BLaER1 treated with 17β-estradiol and CSF1 and Interleukin-3, amounts not matched to agents 10 nM and 100 nM (cell line): ENCODE measurements at regions not wholly inside any gene's neighbourhood (a gene's known extent, or its start where the extent isn't known, plus 50 kb on each side); places are given as distances from the start of the nearest gene placed in this dataset.
A peak's percentile ranks its signal among the peaks of the same experiment; 100 is the strongest.

ENCODE experiments used
- H3K27ac ChIP-seq, 11 experiments: shearing (Covaris generic); formaldehyde crosslinking; 2 replicates each; pipeline ENCODE4 v1.8.1; 2022
- H3K27me3 ChIP-seq, 11 experiments: shearing (Covaris generic); formaldehyde crosslinking; 2 replicates each; pipeline ENCODE4 v1.8.1; 2022
- H3K36me3 ChIP-seq, 11 experiments: shearing (Covaris generic); formaldehyde crosslinking; 2 replicates each; pipeline ENCODE4 v1.8.1; 2022
- H3K4me1 ChIP-seq, 10 experiments: shearing (Covaris generic); formaldehyde crosslinking; 2 replicates each; pipeline ENCODE4 v1.8.1; 2022
- H3K4me2 ChIP-seq, 11 experiments: shearing (Covaris generic); formaldehyde crosslinking; 2 replicates each; pipeline ENCODE4 v1.8.1; 2022
- H3K4me3 ChIP-seq, 10 experiments: shearing (Covaris generic); formaldehyde crosslinking; 2 replicates each; pipeline ENCODE4 v1.8.1; 2022
- H3K9ac ChIP-seq, 11 experiments: shearing (Covaris generic); formaldehyde crosslinking; 2 replicates each; pipeline ENCODE4 v1.8.1; 2022
- H3K9me3 ChIP-seq, 11 experiments: shearing (Covaris generic); formaldehyde crosslinking; replicated peaks in 1 of 11; 2 replicates each; pipeline ENCODE4 v1.8.1; 2022
- H4K20me1 ChIP-seq, 11 experiments: shearing (Covaris generic); formaldehyde crosslinking; 2 replicates each; pipeline ENCODE4 v1.8.1; 2022
- Cebpa-rat ChIP-seq, 11 experiments: shearing (Covaris generic); IDR thresholded peaks; 2 replicates each; pipeline ENCODE4 v1.8.1; 2022

DNA sequence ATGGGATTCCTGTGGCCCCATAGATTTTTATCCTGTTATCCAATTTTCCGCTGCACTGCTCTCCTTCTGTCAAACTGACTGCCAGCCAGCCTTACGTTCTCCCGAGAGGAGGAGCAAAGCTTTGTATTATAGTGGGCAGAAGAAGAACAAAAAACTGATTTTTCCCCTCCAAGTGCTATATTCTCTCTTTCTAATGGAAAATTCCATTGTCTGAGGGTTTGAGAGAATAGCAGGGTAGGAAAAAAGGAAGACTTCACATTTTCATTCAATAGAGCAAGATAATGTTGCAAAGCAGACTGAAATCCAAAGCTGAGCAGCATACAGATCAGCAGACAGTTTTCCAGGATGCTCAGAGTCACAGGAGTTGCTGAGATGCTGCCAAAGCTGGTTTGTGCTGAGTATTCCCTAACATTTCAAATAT lies 238.0 kb downstream of the UBE2E3 start:
- Histone ChIP-seq H3K27me3 (no peaks in the 10 kb centered on the region), H3K4me1 (peaks cover 0 to 7% (median 4%) of the 10 kb centered on the region in 10 experiments; a peak in 7 of 20 replicates), H3K9ac (no peak overlapping the region), H3K4me2 (no peak overlapping the region), H3K36me3 (no peaks in the 10 kb centered on the region), H4K20me1 (no peaks in the 10 kb centered on the region), H3K4me3 (no peak overlapping the region), H3K27ac (no peak overlapping the region), H3K9me3 (peaks cover 0 to 7% (median 0%) of the 10 kb centered on the region in 11 experiments; a peak in 2 of 22 replicates)
- no peak for TF ChIP-seq Cebpa-rat (IDR thresholded peaks at IDR 0.05)

GRCh38 chr2:181223234-181223633 lies 234.0 kb upstream of the ITGA4 start:
- Histone ChIP-seq H3K9ac (no peak overlapping the region), H3K27me3 (no peaks in the 10 kb centered on the region), H3K4me1 (peaks cover 0 to 10% (median 4%) of the 10 kb centered on the region in 10 experiments; a peak in 7 of 20 replicates), H3K9me3 (peaks cover 0 to 7% (median 0%) of the 10 kb centered on the region in 11 experiments; a peak in 2 of 22 replicates), H4K20me1 (no peaks in the 10 kb centered on the region), H3K36me3 (no peaks in the 10 kb centered on the region), H3K27ac (no peak overlapping the region), H3K4me2 (peak overlapping the region in 4 of 11 experiments; percentile 2 to 41 (median 9); a peak in 6 of 22 replicates), H3K4me3 (no peak overlapping the region)
- no peak for TF ChIP-seq Cebpa-rat (IDR thresholded peaks at IDR 0.05)

- no peak for TF ChIP-seq Cebpa-rat (IDR thresholded peaks at IDR 0.05)
- Histone ChIP-seq H4K20me1 (no peaks in the 10 kb centered on the region), H3K4me3 (no peak overlapping the region), H3K9ac (no peak overlapping the region), H3K4me2 (no peak overlapping the region), H3K9me3 (peaks cover 0 to 7% (median 0%) of the 10 kb centered on the region in 11 experiments; a peak in 2 of 22 replicates), H3K36me3 (no peaks in the 10 kb centered on the region), H3K27me3 (no peaks in the 10 kb centered on the region), H3K27ac (no peak overlapping the region), H3K4me1 (peaks cover 0 to 10% (median 4%) of the 10 kb centered on the region in 10 experiments; a peak in 7 of 20 replicates)
These were observed 232.3 kb upstream of the ITGA4 start for GRCh38 chr2:181224866-181225265.

DNA sequence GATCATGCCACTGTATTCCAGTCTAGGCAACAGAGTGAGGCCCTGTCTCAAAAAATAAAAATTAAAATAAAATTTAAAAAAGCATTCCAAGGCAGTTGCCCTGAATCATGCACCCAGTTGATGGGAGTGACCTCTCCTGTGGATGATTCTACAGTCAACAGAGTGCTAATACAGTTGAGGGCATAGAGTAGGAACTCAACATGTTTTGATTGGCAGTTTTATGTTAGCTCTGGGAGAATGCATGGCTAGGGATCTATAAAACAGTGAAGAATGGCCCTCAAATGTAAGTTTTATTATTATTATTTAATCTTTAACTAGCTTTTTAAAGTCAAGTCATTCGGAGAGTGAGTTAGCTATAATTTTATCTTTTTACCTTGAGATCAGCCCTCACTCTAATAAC lies 228.5 kb upstream of the ITGA4 start:
- TF ChIP-seq Cebpa-rat (IDR thresholded peaks at IDR 0.05) = no peak

GRCh38 chr2:181231151-181231550 lies 226.0 kb upstream of the ITGA4 start:
- no peak overlapping the region for H3K4me3 ChIP-seq
- H3K9ac ChIP-seq = no peak overlapping the region

More for the DNA sequence above, 228.5 kb upstream of the ITGA4 start:
- Histone ChIP-seq H3K4me2 (no peak overlapping the region), H3K36me3 (no peaks in the 10 kb centered on the region), H3K4me1 (0 out of 20 replicates have a peak, but pooled peaks cover 0 to 1% (median 0%) of the 10 kb centered on the region in 10 experiments), H3K27ac (no peak overlapping the region), H3K4me3 (no peak overlapping the region), H3K9ac (no peak overlapping the region), H4K20me1 (no peaks in the 10 kb centered on the region), H3K27me3 (no peaks in the 10 kb centered on the region), H3K9me3 (no peaks in the 10 kb centered on the region; a peak in 1 of 22 replicates)

DNA sequence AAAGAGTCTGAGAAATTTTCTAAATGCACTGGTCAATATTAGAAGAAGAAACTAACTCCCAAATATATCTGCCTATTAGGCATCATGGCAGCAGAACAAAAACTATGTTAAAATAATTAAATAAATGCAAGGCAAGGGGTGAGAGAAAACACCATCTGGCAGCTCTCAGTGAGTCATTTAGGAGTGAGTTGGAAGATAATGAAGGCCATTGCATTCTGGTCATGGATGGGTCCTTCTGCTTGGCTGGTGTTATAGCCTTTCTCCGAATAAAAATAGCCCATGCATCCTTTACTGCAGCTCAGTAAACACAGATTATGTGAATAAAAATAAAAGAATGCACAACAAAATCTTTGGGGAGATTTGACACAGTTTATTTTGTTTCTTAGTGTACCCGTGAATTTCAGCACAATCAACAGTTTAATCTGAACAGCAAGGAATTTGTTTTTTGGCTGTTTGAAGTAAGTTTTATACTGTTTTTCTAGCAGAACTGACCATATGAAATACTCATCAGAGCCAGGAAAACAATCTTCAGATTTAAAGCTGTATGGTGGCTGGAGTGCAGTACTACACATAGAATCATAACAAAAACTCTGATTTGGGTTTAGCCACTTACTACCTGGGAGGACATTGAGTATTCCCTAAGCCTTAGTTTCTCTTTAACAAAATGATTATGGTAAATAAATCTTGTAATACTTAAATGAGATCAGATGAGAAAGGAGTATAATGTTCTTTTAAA lies 225.1 kb upstream of the ITGA4 start:
- no peak for TF ChIP-seq Cebpa-rat (IDR thresholded peaks at IDR 0.05)
- H3K27ac ChIP-seq = no peak overlapping the region
- no peak overlapping the region for H3K9ac ChIP-seq
- H4K20me1 ChIP-seq = no peaks in the 10 kb centered on the region
- H3K4me3 ChIP-seq = no peak overlapping the region
- H3K9me3 ChIP-seq = no peaks in the 10 kb centered on the region; a peak in 1 of 22 replicates
- H3K4me2 ChIP-seq = no peak overlapping the region
- no peaks in the 10 kb centered on the region for H3K36me3 ChIP-seq
- H3K4me1 ChIP-seq = peaks cover 0 to 10% (median 0%) of the 10 kb centered on the region in 10 experiments; a peak in 3 of 20 replicates
- H3K27me3 ChIP-seq = no peaks in the 10 kb centered on the region

More at GRCh38 chr2:181231151-181231550, 226.0 kb upstream of the ITGA4 start:
- Histone ChIP-seq H3K27ac (no peak overlapping the region), H3K36me3 (no peaks in the 10 kb centered on the region), H3K4me1 (peaks cover 0 to 7% (median 0%) of the 10 kb centered on the region in 10 experiments; a peak in 3 of 20 replicates), H3K4me2 (no peak overlapping the region), H3K27me3 (no peaks in the 10 kb centered on the region), H3K9me3 (no peaks in the 10 kb centered on the region; a peak in 1 of 22 replicates), H4K20me1 (no peaks in the 10 kb centered on the region)
- TF ChIP-seq Cebpa-rat (IDR thresholded peaks at IDR 0.05) = no peak

DNA sequence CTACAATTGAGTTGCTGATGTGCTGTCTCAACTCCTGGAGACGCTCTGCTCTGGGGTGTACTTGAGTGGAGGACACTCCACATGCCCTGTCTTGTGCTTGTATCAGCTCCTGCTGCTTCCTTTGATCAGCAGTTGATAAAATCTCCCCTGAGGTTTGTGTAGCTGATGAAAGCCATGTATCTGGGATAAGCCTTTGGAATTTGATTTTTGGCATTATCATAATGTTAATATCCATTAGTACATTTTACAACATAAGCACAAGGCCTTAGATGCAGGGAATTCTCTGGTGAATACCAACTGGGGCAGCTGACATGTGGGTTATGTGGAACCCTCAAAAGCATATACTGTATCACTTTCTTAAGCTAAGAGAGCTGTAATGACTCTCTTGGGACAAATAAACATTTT lies 222.7 kb upstream of the ITGA4 start:
- Histone ChIP-seq H3K4me3 (no peak overlapping the region), H3K27ac (no peak overlapping the region)
- TF ChIP-seq Cebpa-rat (IDR thresholded peaks at IDR 0.05) = no peak

GRCh38 chr2:181235011-181235410 lies 222.2 kb upstream of the ITGA4 start:
- no peaks in the 10 kb centered on the region; a peak in 2 of 22 replicates for H3K9me3 ChIP-seq
- no peak overlapping the region for H3K9ac ChIP-seq
- peaks cover 0 to 18% (median 0%) of the 10 kb centered on the region in 10 experiments; a peak in 5 of 20 replicates for H3K4me1 ChIP-seq
- no peak overlapping the region for H3K27ac ChIP-seq
- no peaks in the 10 kb centered on the region for H3K36me3 ChIP-seq
- no peak for TF ChIP-seq Cebpa-rat (IDR thresholded peaks at IDR 0.05)
- no peak overlapping the region for H3K4me3 ChIP-seq
- H3K4me2 ChIP-seq = no peak overlapping the region
- no peaks in the 10 kb centered on the region for H4K20me1 ChIP-seq
- no peaks in the 10 kb centered on the region for H3K27me3 ChIP-seq

More for the DNA sequence above, 222.7 kb upstream of the ITGA4 start:
- Histone ChIP-seq H3K36me3 (no peaks in the 10 kb centered on the region), H4K20me1 (no peaks in the 10 kb centered on the region), H3K4me2 (no peak overlapping the region), H3K9ac (no peak overlapping the region), H3K4me1 (peaks cover 0 to 16% (median 0%) of the 10 kb centered on the region in 10 experiments; a peak in 5 of 20 replicates), H3K9me3 (no peaks in the 10 kb centered on the region; a peak in 2 of 22 replicates), H3K27me3 (no peaks in the 10 kb centered on the region)

DNA sequence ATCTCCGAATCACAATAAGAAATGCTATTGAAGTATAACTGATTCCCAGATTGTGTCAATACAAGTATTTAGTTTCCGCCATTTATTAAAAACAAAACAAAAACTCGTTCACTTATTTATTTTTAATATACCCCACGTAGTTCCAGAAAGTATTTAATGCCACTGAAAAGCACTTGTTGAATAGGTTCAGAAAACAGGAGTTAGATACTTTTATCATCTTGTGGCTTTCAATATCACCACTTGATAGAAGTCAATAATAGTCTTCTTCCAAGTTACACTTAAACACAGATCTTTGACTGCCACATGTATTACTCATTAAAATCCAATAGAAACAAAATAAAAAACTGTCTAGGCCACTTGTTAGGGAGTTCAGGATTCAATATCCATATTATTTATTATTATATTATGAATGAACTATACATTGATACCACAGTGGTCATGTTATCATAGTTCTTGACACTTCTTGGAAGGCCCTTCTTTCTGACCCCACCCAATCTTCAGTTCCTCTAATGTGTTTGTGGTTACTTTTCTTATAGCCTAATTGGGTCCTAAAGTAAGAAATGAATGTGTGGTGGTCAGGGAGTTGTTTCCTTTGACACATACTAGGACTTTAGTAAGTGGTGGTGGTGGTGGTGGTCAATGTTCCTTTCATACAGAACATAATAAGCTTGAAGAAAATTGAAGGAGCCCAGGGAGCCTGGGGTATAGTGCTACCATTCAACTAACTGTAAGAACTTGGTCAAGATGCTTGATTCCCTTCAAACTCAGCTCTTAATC lies 221.3 kb upstream of the ITGA4 start:
- H3K9ac ChIP-seq = no peak overlapping the region
- H4K20me1 ChIP-seq = no peaks in the 10 kb centered on the region
- H3K4me1 ChIP-seq = peaks cover 0 to 18% (median 0%) of the 10 kb centered on the region in 10 experiments; a peak in 5 of 20 replicates
- no peaks in the 10 kb centered on the region; a peak in 2 of 22 replicates for H3K9me3 ChIP-seq
- H3K4me3 ChIP-seq = no peak overlapping the region
- H3K4me2 ChIP-seq = peak overlapping the region in 3 of 11 experiments; percentile 4 to 38 (median 36); a peak in 5 of 22 replicates
- no peak overlapping the region for H3K27ac ChIP-seq
- TF ChIP-seq Cebpa-rat (IDR thresholded peaks at IDR 0.05) = no peak
- no peaks in the 10 kb centered on the region for H3K36me3 ChIP-seq
- H3K27me3 ChIP-seq = no peaks in the 10 kb centered on the region
